ENCODE measurements at regions not wholly inside any gene's neighbourhood (a gene's known extent, or its start where the extent isn't known, plus 50 kb on each side); places are given as distances from the start of the nearest gene placed in this dataset.
"Not testable (repeated sequence)": the region's sequence is repeated elsewhere in the genome, so short reads cannot be mapped to it uniquely, and the experiment has no call there.

- no peak for DNase-seq
These were observed 182.8 kb downstream of the DEPDC1B start for GRCh38 chr5:60517094-60517694.

GRCh38 chr5:60516688-60517087 is 183.3 kb downstream of the DEPDC1B start:
- DNase-seq: no peak

GRCh38 chr5:60514152-60514551 is 185.8 kb downstream of the DEPDC1B start:
- peak; percentile 58 for DNase-seq

DNA sequence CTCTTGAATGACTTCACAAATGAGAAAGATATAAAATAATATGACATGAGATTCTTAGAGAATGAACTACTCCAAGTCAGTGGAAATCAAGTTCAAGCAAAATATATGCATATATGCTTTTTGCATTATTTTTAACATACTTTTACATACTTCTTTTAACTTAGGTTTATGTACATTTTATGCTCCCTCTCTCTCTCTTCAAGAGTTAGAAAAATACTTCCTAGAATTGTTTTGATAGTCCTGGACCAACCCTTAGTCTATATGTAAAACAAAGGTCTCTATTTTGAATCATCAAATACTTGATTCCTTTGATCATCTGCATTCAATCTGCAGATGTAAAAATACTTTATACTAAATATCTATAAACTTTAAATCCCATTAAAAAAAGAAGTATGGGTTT is 187.8 kb downstream of the DEPDC1B start:
- no peak for DNase-seq

GRCh38 chr5:60510663-60511062 is 189.3 kb downstream of the DEPDC1B start:
- no peak for DNase-seq

DNA sequence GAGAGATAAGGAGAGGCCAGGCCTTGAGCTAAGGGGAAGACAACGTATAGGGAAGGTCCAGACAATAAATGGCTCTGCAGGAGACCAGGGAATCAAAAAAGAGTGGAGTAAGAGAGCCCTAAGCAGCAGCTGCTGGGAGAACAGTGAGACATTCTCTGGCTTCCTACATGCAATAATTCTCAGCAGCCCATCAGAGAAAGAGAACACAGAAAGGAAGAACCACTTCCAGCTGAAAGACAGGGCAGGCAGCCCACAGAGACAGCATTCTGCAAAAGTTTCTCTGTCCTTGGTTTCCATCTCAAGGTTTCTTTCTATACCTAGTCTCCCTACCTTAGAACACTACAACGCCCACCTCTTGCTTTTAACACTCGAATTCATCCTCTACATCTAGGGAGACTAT is 189.9 kb downstream of the DEPDC1B start:
- DNase-seq: no peak

- no peak for DNase-seq
These were observed 190.4 kb downstream of the DEPDC1B start for GRCh38 chr5:60509519-60509918.

GRCh38 chr5:60507687-60508086 is 192.3 kb downstream of the DEPDC1B start:
- no peak for DNase-seq

GRCh38 chr5:60505373-60506171 is 194.4 kb downstream of the DEPDC1B start:
- DNase-seq: no peak

GRCh38 chr5:60504342-60504741 is 195.6 kb downstream of the DEPDC1B start:
- DNase-seq: no peak

- no peak for DNase-seq
These were observed 196.2 kb downstream of the DEPDC1B start for GRCh38 chr5:60503771-60504170.

- DNase-seq: no peak
These were observed 202.1 kb downstream of the DEPDC1B start for GRCh38 chr5:60497706-60498500.

DNA sequence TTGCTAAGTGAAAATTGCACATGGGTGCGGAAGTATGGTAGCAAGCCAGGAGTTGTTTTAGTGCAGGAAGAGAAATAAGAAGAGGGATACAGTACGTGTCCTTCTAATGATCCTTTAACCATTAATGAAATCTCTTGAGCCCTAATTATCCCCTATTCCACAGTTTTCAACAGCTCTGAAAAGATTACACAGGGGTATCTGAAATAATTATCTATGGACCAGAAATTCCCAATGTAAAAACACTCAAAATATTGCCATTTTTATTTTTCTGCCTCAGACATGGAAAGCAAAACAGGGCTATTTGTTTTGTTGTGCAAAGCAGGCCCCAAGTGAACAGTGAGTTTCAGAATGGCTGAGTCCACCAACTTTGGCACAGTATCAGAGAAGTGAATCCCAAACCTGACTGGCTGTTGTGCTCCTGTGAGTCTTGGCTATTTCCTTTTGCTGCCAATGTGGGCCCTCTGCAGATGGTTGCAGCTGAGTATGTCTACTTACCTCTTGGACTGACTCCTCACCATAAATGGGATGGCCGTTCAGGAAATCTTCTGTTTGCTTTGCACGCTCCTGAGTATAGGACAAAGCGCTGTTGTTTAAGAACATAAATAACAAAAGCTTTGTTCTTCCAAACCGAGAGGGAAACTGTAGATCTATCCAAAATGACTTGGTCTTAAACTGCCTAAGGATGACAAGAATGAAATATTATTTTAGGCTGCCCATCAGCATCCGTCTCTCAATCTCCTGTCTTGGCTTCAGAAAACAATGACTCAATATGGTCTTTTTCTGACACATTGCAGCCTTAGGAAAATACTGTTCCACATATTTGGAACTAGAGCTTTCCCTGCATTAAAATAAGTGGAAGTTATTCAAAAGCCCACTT is 204.1 kb downstream of the DEPDC1B start:
- DNase-seq: no peak

DNA sequence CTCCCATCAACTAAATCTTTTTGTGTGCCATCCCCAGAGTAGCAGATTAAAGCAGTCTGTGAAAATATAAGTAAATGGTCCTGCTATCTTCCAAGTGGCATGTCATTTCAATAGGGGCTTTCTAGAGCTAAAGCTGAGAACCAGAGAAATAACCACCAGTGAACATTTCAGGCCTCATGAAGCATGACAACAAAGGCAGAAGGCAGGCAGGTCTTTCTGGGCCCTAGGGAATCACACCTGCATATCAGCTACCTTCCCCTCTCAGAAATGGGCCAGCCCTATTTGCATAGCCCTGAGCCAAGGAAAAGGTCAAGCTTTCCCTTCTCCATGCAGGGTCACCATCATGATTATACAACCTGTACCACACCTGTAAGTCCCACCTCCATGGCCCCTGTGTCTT is 205.3 kb downstream of the DEPDC1B start:
- no peak for DNase-seq

GRCh38 chr5:60494144-60494543 is 205.8 kb downstream of the DEPDC1B start:
- no peak for DNase-seq

DNA sequence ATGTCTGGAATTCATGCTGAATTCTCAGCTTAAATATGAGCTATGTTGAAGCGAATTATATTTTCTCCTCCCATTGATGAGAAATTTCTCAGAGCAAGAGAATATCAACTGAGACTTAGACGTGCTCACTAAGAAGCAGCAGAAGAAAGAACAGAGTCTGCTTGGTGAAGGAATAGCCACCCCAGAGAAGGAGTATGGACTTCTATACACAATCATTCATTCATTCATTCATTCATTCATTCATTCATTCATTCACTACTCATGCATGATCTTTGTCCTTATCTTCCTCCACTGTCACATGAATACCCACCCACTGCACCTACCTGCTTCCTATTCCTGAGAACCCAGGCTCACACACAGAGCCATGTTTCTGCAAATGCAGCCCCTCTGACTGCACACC is 206.6 kb downstream of the DEPDC1B start:
- no peak for DNase-seq

DNA sequence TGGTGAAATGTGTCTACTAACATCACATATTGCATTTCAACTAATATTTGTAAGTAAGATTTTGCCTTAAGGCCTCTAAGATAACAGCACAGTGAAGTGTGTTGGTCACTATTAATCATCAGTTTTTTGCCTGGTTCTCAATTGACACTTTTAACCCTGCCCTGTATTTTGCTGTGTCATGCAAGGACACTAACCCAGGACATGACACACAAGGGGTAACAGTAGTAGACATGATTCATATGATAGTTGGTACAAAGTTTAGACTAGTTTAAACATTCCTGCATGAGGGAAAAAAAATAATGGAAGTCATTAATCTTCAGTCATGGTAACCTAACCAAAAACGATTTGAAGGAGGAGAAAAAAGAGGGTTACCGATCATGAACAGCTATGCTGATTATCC is 207.0 kb downstream of the DEPDC1B start:
- peak; percentile 31 for DNase-seq

DNA sequence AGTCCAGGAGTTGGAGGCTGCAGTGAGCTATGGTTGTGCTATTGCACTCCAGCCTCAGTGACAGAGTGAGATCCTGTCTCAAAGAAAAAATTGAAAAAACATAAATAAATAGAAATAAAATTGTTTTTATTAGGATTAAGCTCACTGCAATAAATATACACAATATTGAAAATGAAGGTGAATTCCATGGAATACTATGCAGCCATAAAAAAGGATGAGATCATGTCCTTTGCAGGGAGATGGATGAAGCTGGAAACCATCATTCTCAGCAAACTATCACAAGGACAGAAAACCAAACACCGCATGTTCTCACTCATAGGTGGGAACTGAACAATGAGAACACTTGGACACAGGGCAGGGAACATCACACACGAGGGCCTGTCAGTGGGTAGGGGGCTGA is 207.6 kb downstream of the DEPDC1B start:
- not testable (repeated sequence) for DNase-seq

GRCh38 chr5:60490597-60491166 is 209.3 kb downstream of the DEPDC1B start:
- DNase-seq: no peak

GRCh38 chr5:60489856-60490255 is 210.1 kb downstream of the DEPDC1B start:
- no peak for DNase-seq

DNA sequence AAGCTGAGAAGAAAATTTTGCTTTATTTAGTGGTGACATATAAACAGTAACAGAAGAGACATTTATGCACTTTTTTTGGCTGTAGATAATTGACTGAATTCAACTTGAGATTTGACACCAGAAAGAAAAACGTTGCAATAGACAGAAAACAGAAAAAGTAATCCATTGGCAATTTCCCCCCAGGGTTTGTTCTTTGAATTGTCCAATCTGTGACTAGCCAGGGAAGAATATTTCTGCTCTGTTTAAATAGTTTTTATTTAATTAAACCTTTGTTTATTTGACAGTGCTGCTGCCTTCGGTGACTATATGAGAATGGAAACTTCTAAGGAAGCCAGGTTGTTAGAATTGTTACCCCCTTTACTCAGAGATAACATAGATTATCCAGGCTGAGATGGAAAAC is 210.6 kb downstream of the DEPDC1B start:
- no peak for DNase-seq

- DNase-seq: no peak
These were observed 211.4 kb downstream of the DEPDC1B start for GRCh38 chr5:60488466-60489130.
